GM12878 (cell line): ENCODE measurements at regions not wholly inside any gene's neighbourhood (a gene's known extent, or its start where the extent isn't known, plus 50 kb on each side); places are given as distances from the start of the nearest gene placed in this dataset.

ENCODE experiments used
- ATAC-seq: fragments of 200-7000 bp; cut with Tn5 transposase; 3 replicates; pipeline ENCODE4 v1.9.1; 2020; ENCODE audit warnings: mild to moderate bottlenecking, moderate library complexity
- BruUV-seq: library from RNA; stranded (reverse); fragments of 400-500 nt; replicated peaks from 2 replicates; lab custom pipeline; 2021; lab: Mats Ljungman, UMichigan
- CTCF ChIA-PET: fragments of 300-600 bp; sonication (Branson Sonifier 250); formaldehyde crosslinking; extraction: SDS; loops from one replicate; lab custom pipeline; 2021; ENCODE audit warnings: inconsistent platforms; lab: Yijun Ruan, JAX
- POLR2A ChIA-PET: fragments of 350-600 bp; formaldehyde crosslinking; extraction: SDS; loops from one replicate; lab custom pipeline; 2021; ENCODE audit warnings: inconsistent platforms; lab: Charles Lee
- RAD21 ChIA-PET: fragments of 300-600 bp; sonication (Branson Sonifier 250); formaldehyde crosslinking; loops from one replicate; lab custom pipeline; 2023; ENCODE audit warnings: antibody characterized with exemption; ENCODE audit not compliant: unreplicated experiment; lab: Charles Lee
- SMC1A ChIA-PET: fragments of 300-600 bp; sonication (Branson Sonifier 250); formaldehyde crosslinking; loops from one replicate; lab custom pipeline; 2023; ENCODE audit not compliant: unreplicated experiment, uncharacterized antibody; lab: Charles Lee
- DNase-seq: peaks from one replicate; pipeline ENCODE4 v3.0.0-alpha.2; 2011; ENCODE audit warnings: low read depth, low spot score
- FAIRE-seq: peaks from 3 replicates; lab custom pipeline; 2011; peaks lifted over from hg19 to GRCh38; lab: Jason Lieb, UNC
- H2AFZ ChIP-seq: 2 replicates; pipeline ENCODE4 v1.6.0; 2011; ENCODE audit warnings: low read depth, low read length, control low read depth; ENCODE audit not compliant: control insufficient read depth
- H3K27ac ChIP-seq: 2 replicates; pipeline ENCODE4 v1.5.1; 2011; ENCODE audit warnings: control low read depth; ENCODE audit not compliant: control insufficient read depth, insufficient read depth
- H3K27me3 ChIP-seq, 2 experiments: replicated peaks in 1 of 2; 2 replicates each; pipeline versions ENCODE4 v1.6.0 to v1.6.1; 2011; ENCODE audit warnings: low read length in 1 of 2; ENCODE audit not compliant: control insufficient read depth in 2 of 2, insufficient read depth in 2 of 2
- H3K36me3 ChIP-seq, 2 experiments: 2 replicates each; pipeline ENCODE4 v1.5.1; 2011; ENCODE audit warnings: low read length in 1 of 2; ENCODE audit not compliant: control insufficient read depth in 2 of 2, insufficient read depth in 2 of 2
- H3K4me1 ChIP-seq: 2 replicates; pipeline ENCODE4 v1.6.1; 2011; ENCODE audit warnings: mild to moderate bottlenecking, low read length, moderate library complexity, mixed read lengths; ENCODE audit not compliant: control insufficient read depth, insufficient read depth
- H3K4me2 ChIP-seq: 2 replicates; pipeline ENCODE4 v1.6.0; 2011; ENCODE audit warnings: control low read depth; ENCODE audit not compliant: control insufficient read depth, insufficient read depth
- H3K4me3 ChIP-seq: fragments of 200-600 bp; sonication (generic); 2 replicates; pipeline ENCODE4 v1.5.1; 2016
- H3K79me2 ChIP-seq: 2 replicates; pipeline ENCODE4 v1.6.0; 2011; ENCODE audit warnings: low read length; ENCODE audit not compliant: control insufficient read depth, insufficient read depth
- H3K9ac ChIP-seq: 2 replicates; pipeline ENCODE4 v1.8.0; 2011; ENCODE audit warnings: low read length, control low read depth, mixed read lengths; ENCODE audit not compliant: control insufficient read depth, insufficient read depth
- H3K9me3 ChIP-seq: replicated peaks from 3 replicates; pipeline ENCODE4 v1.5.1; 2011; ENCODE audit warnings: mild to moderate bottlenecking, low read length; ENCODE audit not compliant: control insufficient read depth, insufficient read depth
- H4K20me1 ChIP-seq: 2 replicates; pipeline ENCODE4 v1.6.0; 2011; ENCODE audit not compliant: control insufficient read depth, insufficient read depth
- CEBPB ChIP-seq, 2 experiments: fragments of 150-350 bp in 1 of 2; IDR thresholded peaks; 2 replicates each; pipeline ENCODE4 v1.6.1; 2012 to 2014; ENCODE audit warnings: low read depth in 2 of 2, low read length in 2 of 2, borderline replicate concordance in 1 of 2, inconsistent platforms in 1 of 2
- EGR1 ChIP-seq, 2 experiments: IDR thresholded peaks; 1 replicate in 1 of 2; 2 replicates in 1 of 2; pipeline ENCODE4 v1.6.1; 2011 to 2012; ENCODE audit warnings: low read depth in 2 of 2, low read length in 2 of 2, borderline replicate concordance in 1 of 2, mild to moderate bottlenecking in 1 of 2, moderate library complexity in 1 of 2
- IKZF2 ChIP-seq, 2 experiments: fragments of 450-650 bp; IDR thresholded peaks; 2 replicates each; pipeline ENCODE4 v1.6.1; 2017; ENCODE audit warnings: mild to moderate bottlenecking in 2 of 2, moderate library complexity in 2 of 2
- MTA2 ChIP-seq: fragments of 450-650 bp; IDR thresholded peaks from 2 replicates; pipeline ENCODE4 v1.6.1; 2016; ENCODE audit warnings: low read depth, mild to moderate bottlenecking, moderate library complexity
- POLR2AphosphoS5 ChIP-seq: IDR thresholded peaks from 2 replicates; pipeline ENCODE4 v1.6.1; 2011; ENCODE audit warnings: mild to moderate bottlenecking, low read length, inconsistent platforms
- RAD21 ChIP-seq: IDR thresholded peaks from 2 replicates; pipeline ENCODE4 v1.6.1; 2011; ENCODE audit warnings: mild to moderate bottlenecking, low read depth, low read length, moderate library complexity; ENCODE audit not compliant: insufficient read depth
- RB1 ChIP-seq: fragments of 450-650 bp; formaldehyde crosslinking; IDR thresholded peaks from 2 replicates; pipeline ENCODE4 v1.6.1; 2017; ENCODE audit warnings: mild to moderate bottlenecking, borderline replicate concordance
- SIN3A ChIP-seq: IDR thresholded peaks from 2 replicates; pipeline ENCODE4 v1.6.1; 2012; ENCODE audit warnings: low read depth, low read length, improper control_type of control experiment
- TCF3 ChIP-seq: IDR thresholded peaks from 2 replicates; pipeline ENCODE4 v1.6.1; 2012; ENCODE audit warnings: low read depth, mild to moderate bottlenecking, low read length, borderline replicate concordance; ENCODE audit not compliant: insufficient read depth
- WGBS: methylation state at CpG from one replicate; pipeline ENCODE4 v1.1.6; 2016; ENCODE audit warnings: low lambda C conversion rate; ENCODE audit not compliant: insufficient replicate concordance, insufficient coverage; ENCODE audit errors: missing lambda C conversion rate; 5-methylcytosine and 5-hydroxymethylcytosine counted together
- in situ Hi-C: fragments of 300-500 bp; cut with MboI; formaldehyde crosslinking; loops from 9 replicates; pipeline ENCODE4 v1.14.3; 2018; ENCODE audit warnings: mixed read lengths
- intact Hi-C: fragments of 100-400 bp; cut with micrococcal nuclease; formaldehyde crosslinking; loops from one replicate; pipeline ENCODE4 v1.14.2; 2022; ENCODE audit not compliant: unreplicated experiment
- TF ChIP-seq, protein P1 (sequence below): IDR thresholded peaks from 2 replicates; pipeline ENCODE4 v1.6.1; 2012; ENCODE audit warnings: low read depth, low read length, improper control_type of control experiment
- TF ChIP-seq, protein P2 (sequence below): fragments of 450-650 bp; IDR thresholded peaks from 2 replicates; pipeline ENCODE4 v1.6.1; 2017; ENCODE audit warnings: mild to moderate bottlenecking, low read depth, inconsistent platforms; ENCODE audit not compliant: poor library complexity, severe bottlenecking
- TF ChIP-seq, protein P3 (sequence below): IDR thresholded peaks from 2 replicates; pipeline ENCODE4 v1.6.1; 2011; ENCODE audit warnings: borderline replicate concordance, low read depth, mild to moderate bottlenecking, moderate library complexity, mixed read lengths, low read length; ENCODE audit not compliant: insufficient read depth; ENCODE audit errors: extremely low read length
- TF ChIP-seq, protein P4 (sequence below): fragments of 150-350 bp; IDR thresholded peaks from 2 replicates; pipeline ENCODE4 v1.6.1; 2016; ENCODE audit warnings: low read depth, low read length
- TF ChIP-seq, protein P5 (sequence below): fragments of 450-650 bp; conservative IDR thresholded peaks from 2 replicates; pipeline ENCODE4 v1.6.1; 2017; ENCODE audit warnings: mild to moderate bottlenecking, moderate library complexity

DNA sequence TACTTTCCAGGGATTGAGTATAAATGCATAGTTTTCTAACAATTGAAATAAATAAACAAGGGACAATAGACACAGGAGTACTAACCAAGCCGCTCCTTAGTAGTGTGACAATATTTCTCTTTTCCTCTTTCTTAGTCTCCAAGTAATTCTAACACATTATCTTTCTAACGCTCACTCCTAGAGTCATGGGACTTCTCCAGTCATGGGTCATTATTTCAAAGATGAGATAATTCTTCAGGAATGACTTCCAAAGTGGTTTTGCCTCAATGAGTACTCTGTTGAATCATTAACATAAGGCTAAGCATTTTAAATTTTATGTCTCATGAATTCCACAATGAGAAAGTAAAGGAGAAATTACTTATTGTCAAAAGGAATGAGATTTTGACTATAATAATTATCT lies 605.8 kb upstream of the ADAMTS5 start:
- CTCF ChIA-PET = no interaction called here
- TF ChIP-seq, protein P1, sequence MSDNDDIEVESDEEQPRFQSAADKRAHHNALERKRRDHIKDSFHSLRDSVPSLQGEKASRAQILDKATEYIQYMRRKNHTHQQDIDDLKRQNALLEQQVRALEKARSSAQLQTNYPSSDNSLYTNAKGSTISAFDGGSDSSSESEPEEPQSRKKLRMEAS = no peak
- no peak for TF ChIP-seq EGR1 (IDR thresholded peaks at IDR 0.05; ENCODE audit: borderline replicate concordance in 1 of 2, low read depth in 2 of 2, low read length in 2 of 2)
- TF ChIP-seq, protein P2, sequence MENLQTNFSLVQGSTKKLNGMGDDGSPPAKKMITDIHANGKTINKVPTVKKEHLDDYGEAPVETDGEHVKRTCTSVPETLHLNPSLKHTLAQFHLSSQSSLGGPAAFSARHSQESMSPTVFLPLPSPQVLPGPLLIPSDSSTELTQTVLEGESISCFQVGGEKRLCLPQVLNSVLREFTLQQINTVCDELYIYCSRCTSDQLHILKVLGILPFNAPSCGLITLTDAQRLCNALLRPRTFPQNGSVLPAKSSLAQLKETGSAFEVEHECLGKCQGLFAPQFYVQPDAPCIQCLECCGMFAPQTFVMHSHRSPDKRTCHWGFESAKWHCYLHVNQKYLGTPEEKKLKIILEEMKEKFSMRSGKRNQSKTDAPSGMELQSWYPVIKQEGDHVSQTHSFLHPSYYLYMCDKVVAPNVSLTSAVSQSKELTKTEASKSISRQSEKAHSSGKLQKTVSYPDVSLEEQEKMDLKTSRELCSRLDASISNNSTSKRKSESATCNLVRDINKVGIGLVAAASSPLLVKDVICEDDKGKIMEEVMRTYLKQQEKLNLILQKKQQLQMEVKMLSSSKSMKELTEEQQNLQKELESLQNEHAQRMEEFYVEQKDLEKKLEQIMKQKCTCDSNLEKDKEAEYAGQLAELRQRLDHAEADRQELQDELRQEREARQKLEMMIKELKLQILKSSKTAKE = no peak
- no peak for TF ChIP-seq IKZF2 (IDR thresholded peaks at IDR 0.05)
- TF ChIP-seq SIN3A = no peak
- TF ChIP-seq, protein P3, sequence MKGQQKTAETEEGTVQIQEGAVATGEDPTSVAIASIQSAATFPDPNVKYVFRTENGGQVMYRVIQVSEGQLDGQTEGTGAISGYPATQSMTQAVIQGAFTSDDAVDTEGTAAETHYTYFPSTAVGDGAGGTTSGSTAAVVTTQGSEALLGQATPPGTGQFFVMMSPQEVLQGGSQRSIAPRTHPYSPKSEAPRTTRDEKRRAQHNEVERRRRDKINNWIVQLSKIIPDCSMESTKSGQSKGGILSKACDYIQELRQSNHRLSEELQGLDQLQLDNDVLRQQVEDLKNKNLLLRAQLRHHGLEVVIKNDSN = no peak
- no peak for TF ChIP-seq CEBPB (IDR thresholded peaks at IDR 0.05; ENCODE audit: borderline replicate concordance in 1 of 2, low read depth in 2 of 2, low read length in 2 of 2)
- no peak for TF ChIP-seq MTA2
- TF ChIP-seq, protein P4, sequence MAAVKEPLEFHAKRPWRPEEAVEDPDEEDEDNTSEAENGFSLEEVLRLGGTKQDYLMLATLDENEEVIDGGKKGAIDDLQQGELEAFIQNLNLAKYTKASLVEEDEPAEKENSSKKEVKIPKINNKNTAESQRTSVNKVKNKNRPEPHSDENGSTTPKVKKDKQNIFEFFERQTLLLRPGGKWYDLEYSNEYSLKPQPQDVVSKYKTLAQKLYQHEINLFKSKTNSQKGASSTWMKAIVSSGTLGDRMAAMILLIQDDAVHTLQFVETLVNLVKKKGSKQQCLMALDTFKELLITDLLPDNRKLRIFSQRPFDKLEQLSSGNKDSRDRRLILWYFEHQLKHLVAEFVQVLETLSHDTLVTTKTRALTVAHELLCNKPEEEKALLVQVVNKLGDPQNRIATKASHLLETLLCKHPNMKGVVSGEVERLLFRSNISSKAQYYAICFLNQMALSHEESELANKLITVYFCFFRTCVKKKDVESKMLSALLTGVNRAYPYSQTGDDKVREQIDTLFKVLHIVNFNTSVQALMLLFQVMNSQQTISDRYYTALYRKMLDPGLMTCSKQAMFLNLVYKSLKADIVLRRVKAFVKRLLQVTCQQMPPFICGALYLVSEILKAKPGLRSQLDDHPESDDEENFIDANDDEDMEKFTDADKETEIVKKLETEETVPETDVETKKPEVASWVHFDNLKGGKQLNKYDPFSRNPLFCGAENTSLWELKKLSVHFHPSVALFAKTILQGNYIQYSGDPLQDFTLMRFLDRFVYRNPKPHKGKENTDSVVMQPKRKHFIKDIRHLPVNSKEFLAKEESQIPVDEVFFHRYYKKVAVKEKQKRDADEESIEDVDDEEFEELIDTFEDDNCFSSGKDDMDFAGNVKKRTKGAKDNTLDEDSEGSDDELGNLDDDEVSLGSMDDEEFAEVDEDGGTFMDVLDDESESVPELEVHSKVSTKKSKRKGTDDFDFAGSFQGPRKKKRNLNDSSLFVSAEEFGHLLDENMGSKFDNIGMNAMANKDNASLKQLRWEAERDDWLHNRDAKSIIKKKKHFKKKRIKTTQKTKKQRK = no peak
- TF ChIP-seq POLR2AphosphoS5 = no peak
- TF ChIP-seq RB1 = no peak
- TF ChIP-seq, protein P5, sequence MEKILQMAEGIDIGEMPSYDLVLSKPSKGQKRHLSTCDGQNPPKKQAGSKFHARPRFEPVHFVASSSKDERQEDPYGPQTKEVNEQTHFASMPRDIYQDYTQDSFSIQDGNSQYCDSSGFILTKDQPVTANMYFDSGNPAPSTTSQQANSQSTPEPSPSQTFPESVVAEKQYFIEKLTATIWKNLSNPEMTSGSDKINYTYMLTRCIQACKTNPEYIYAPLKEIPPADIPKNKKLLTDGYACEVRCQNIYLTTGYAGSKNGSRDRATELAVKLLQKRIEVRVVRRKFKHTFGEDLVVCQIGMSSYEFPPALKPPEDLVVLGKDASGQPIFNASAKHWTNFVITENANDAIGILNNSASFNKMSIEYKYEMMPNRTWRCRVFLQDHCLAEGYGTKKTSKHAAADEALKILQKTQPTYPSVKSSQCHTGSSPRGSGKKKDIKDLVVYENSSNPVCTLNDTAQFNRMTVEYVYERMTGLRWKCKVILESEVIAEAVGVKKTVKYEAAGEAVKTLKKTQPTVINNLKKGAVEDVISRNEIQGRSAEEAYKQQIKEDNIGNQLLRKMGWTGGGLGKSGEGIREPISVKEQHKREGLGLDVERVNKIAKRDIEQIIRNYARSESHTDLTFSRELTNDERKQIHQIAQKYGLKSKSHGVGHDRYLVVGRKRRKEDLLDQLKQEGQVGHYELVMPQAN = no peak
- no peak for TF ChIP-seq RAD21
- TF ChIP-seq TCF3 = no peak

More for the DNA sequence above, 605.8 kb upstream of the ADAMTS5 start:
- RAD21 ChIA-PET = no interaction called here
- 0% methylated on average over 2 of the region's 2 CpGs for WGBS
- Histone ChIP-seq H3K4me1 (no peaks in the 10 kb centered on the region), H3K4me3 (no peak overlapping the region), H3K27ac (no peak overlapping the region), H3K4me2 (no peak overlapping the region), H3K27me3 (no peaks in the 10 kb centered on the region), H3K9ac (no peak overlapping the region), H2AFZ (no peak overlapping the region), H3K79me2 (no peaks in the 10 kb centered on the region), H3K9me3 (no peaks in the 10 kb centered on the region), H3K36me3 (no peaks in the 10 kb centered on the region), H4K20me1 (no peaks in the 10 kb centered on the region)
- in situ Hi-C loops (no loop called here), intact Hi-C loops (no loop called here)
- DNase-seq (no peak), FAIRE-seq (no peak), ATAC-seq (no peak)
- BruUV-seq = no TSS peak
- POLR2A ChIA-PET = no interaction called here
- SMC1A ChIA-PET = no interaction called here
